ENCODE measurements at regions not wholly inside any gene's neighbourhood (a gene's known extent, or its start where the extent isn't known, plus 50 kb on each side); places are given as distances from the start of the nearest gene placed in this dataset.

GRCh38 chr1:4107291-4107690, 207.2 kb upstream of the C1orf174 start:
- Histone ChIP-seq H3K27ac (no peak overlapping the region), H3K4me3 (no peak overlapping the region), H3K4me1 (no peaks in the 10 kb centered on the region), H3K9me3 (no peaks in the 10 kb centered on the region), H3K27me3 (ENCODE audit: low read depth) (peaks cover 14% of the 10 kb centered on the region), H3K36me3 (no peaks in the 10 kb centered on the region)
- ATAC-seq (no peak), DNase-seq (no peak)
- intact Hi-C loops (cut with DNase I), result no loop called here
- TF ChIP-seq CTCF (IDR thresholded peaks at IDR 0.05), result no peak

- H3K27ac ChIP-seq, result no peak overlapping the region
- H3K36me3 ChIP-seq, result no peaks in the 10 kb centered on the region
- DNase-seq, result no peak
- intact Hi-C loops (cut with DNase I), result no loop called here
- TF ChIP-seq CTCF (IDR thresholded peaks at IDR 0.05), result no peak
- H3K27me3 ChIP-seq (ENCODE audit: low read depth), result peaks cover 13% of the 10 kb centered on the region
- no peak for ATAC-seq
- no peaks in the 10 kb centered on the region for H3K4me1 ChIP-seq
- no peak overlapping the region for H3K4me3 ChIP-seq
- no peaks in the 10 kb centered on the region for H3K9me3 ChIP-seq
Measured at GRCh38 chr1:4108331-4108730, 208.3 kb upstream of the C1orf174 start.

- no peak for TF ChIP-seq CTCF (IDR thresholded peaks at IDR 0.05)
- Histone ChIP-seq H3K9me3 (no peaks in the 10 kb centered on the region), H3K36me3 (no peaks in the 10 kb centered on the region), H3K27ac (no peak overlapping the region), H3K4me3 (no peak overlapping the region), H3K4me1 (no peaks in the 10 kb centered on the region), H3K27me3 (ENCODE audit: low read depth) (peaks cover 13% of the 10 kb centered on the region)
- ATAC-seq, result no peak
- no peak for DNase-seq
- intact Hi-C loops (cut with DNase I), result no loop called here
Measured at GRCh38 chr1:4108758-4109627, 208.9 kb upstream of the C1orf174 start.

- no peak overlapping the region for H3K27ac ChIP-seq
- intact Hi-C loops (cut with DNase I), result no loop called here
- no peak for DNase-seq
Measured at GRCh38 chr1:4109628-4109940, 209.5 kb upstream of the C1orf174 start.

GRCh38 chr1:4110888-4111287, 210.8 kb upstream of the C1orf174 start:
- H3K4me1 ChIP-seq, result no peaks in the 10 kb centered on the region
- H3K27me3 ChIP-seq (ENCODE audit: low read depth), result peaks cover 13% of the 10 kb centered on the region
- no peak overlapping the region for H3K27ac ChIP-seq
- TF ChIP-seq CTCF (IDR thresholded peaks at IDR 0.05), result no peak
- no peaks in the 10 kb centered on the region for H3K36me3 ChIP-seq
- DNase-seq (no peak), ATAC-seq (no peak)
- H3K4me3 ChIP-seq, result no peak overlapping the region
- intact Hi-C loops (cut with DNase I), result no loop called here
- H3K9me3 ChIP-seq, result no peaks in the 10 kb centered on the region

More at GRCh38 chr1:4109628-4109940, 209.5 kb upstream of the C1orf174 start:
- no peaks in the 10 kb centered on the region for H3K9me3 ChIP-seq
- no peaks in the 10 kb centered on the region for H3K36me3 ChIP-seq
- H3K27me3 ChIP-seq (ENCODE audit: low read depth), result peaks cover 13% of the 10 kb centered on the region
- no peak overlapping the region for H3K4me3 ChIP-seq
- H3K4me1 ChIP-seq, result no peaks in the 10 kb centered on the region
- no peak for TF ChIP-seq CTCF (IDR thresholded peaks at IDR 0.05)
- ATAC-seq, result no peak

Data from lower lobe of right lung (tissue), 2 donors.